Trophoblast cell (in vitro differentiated cells and primary cell): ENCODE measurements at regions not wholly inside any gene's neighbourhood (a gene's known extent, or its start where the extent isn't known, plus 50 kb on each side); places are given as distances from the start of the nearest gene placed in this dataset.

Experiments used
- DNase-seq, 2 donors: peaks; one replicate each; pipeline ENCODE4 v3.0.0-alpha.2; 2016
- H2AFZ ChIP-seq: 2 replicates; pipeline ENCODE4 v1.6.1; 2013; ENCODE audit warnings: low read length, moderate library complexity, mild to moderate bottlenecking; ENCODE audit not compliant: insufficient read depth, poor library complexity
- H2AK5ac ChIP-seq: 2 replicates; pipeline ENCODE4 v1.6.1; 2013; ENCODE audit warnings: mild to moderate bottlenecking, low read length
- H2BK120ac ChIP-seq: 2 replicates; pipeline ENCODE4 v1.6.1; 2013; ENCODE audit warnings: low read length, mild to moderate bottlenecking, moderate library complexity; ENCODE audit not compliant: insufficient read depth, poor library complexity
- H2BK12ac ChIP-seq: 2 replicates; pipeline ENCODE4 v1.6.1; 2013; ENCODE audit warnings: mild to moderate bottlenecking, low read length, moderate library complexity
- H2BK5ac ChIP-seq: 2 replicates; pipeline ENCODE4 v1.6.1; 2013; ENCODE audit warnings: low read length, low read depth, moderate library complexity, mild to moderate bottlenecking; ENCODE audit not compliant: poor library complexity
- H3K14ac ChIP-seq: 2 replicates; pipeline ENCODE4 v1.6.1; 2013; ENCODE audit warnings: mild to moderate bottlenecking, low read length
- H3K18ac ChIP-seq: 2 replicates; pipeline ENCODE4 v1.6.1; 2013; ENCODE audit warnings: mild to moderate bottlenecking, low read length
- H3K23ac ChIP-seq: 2 replicates; pipeline ENCODE4 v1.6.1; 2013; ENCODE audit warnings: low read length
- H3K27ac ChIP-seq: 2 replicates; pipeline ENCODE4 v1.5.1; 2013; ENCODE audit warnings: low read depth, mild to moderate bottlenecking, inconsistent platforms, low read length, moderate library complexity
- H3K27me3 ChIP-seq: 2 replicates; pipeline ENCODE4 v1.6.1; 2013; ENCODE audit warnings: inconsistent platforms, mild to moderate bottlenecking, low read length, moderate library complexity; ENCODE audit not compliant: insufficient read depth
- H3K36me3 ChIP-seq, 2 experiments: 1 replicate in 1 of 2; 2 replicates in 1 of 2; pipeline ENCODE4 v1.6.1; 2013; ENCODE audit warnings: low read length in 2 of 2, mild to moderate bottlenecking in 2 of 2, moderate library complexity in 1 of 2; ENCODE audit not compliant: insufficient read depth in 2 of 2, control insufficient read depth in 1 of 2
- H3K4ac ChIP-seq: 2 replicates; pipeline ENCODE4 v1.6.1; 2013; ENCODE audit warnings: low read depth, mild to moderate bottlenecking, low read length, moderate library complexity
- H3K4me1 ChIP-seq, 2 experiments: 1 replicate in 1 of 2; 2 replicates in 1 of 2; pipeline ENCODE4 v1.6.1; 2013; ENCODE audit warnings: low read length in 2 of 2, mild to moderate bottlenecking in 2 of 2, moderate library complexity in 1 of 2; ENCODE audit not compliant: insufficient read depth in 2 of 2, control insufficient read depth in 1 of 2
- H3K4me2 ChIP-seq: 2 replicates; pipeline ENCODE4 v1.6.1; 2013; ENCODE audit warnings: inconsistent platforms, mild to moderate bottlenecking, low read length, moderate library complexity
- H3K4me3 ChIP-seq: 2 replicates; pipeline ENCODE4 v1.5.1; 2013; ENCODE audit warnings: mild to moderate bottlenecking, low read depth, low read length, inconsistent platforms
- H3K79me1 ChIP-seq: one replicate; pipeline ENCODE4 v1.6.1; 2013; ENCODE audit warnings: low read length
- H3K79me2 ChIP-seq: 2 replicates; pipeline ENCODE4 v1.6.1; 2013; ENCODE audit warnings: low read length, mild to moderate bottlenecking; ENCODE audit not compliant: control insufficient read depth, insufficient read depth, poor library complexity
- H3K9ac ChIP-seq: 2 replicates; pipeline ENCODE4 v1.6.1; 2013; ENCODE audit warnings: mild to moderate bottlenecking, low read length
- H3K9me3 ChIP-seq: 2 replicates; pipeline ENCODE4 v1.6.1; 2013; ENCODE audit warnings: low read depth, mild to moderate bottlenecking, control low read depth, inconsistent platforms, low read length; ENCODE audit not compliant: insufficient read depth
- H4K12ac ChIP-seq: 2 replicates; pipeline ENCODE4 v1.6.1; 2013; ENCODE audit warnings: low read depth, mild to moderate bottlenecking, low read length, moderate library complexity
- H4K8ac ChIP-seq: 2 replicates; pipeline ENCODE4 v1.6.1; 2013; ENCODE audit warnings: low read depth, mild to moderate bottlenecking, low read length, moderate library complexity
- H4K91ac ChIP-seq: one replicate; pipeline ENCODE4 v1.6.1; 2013; ENCODE audit warnings: low read depth, mild to moderate bottlenecking, low read length, moderate library complexity
- WGBS: extraction: QIAGEN DNeasy Blood & Tissue Kit; methylation state at CpG from one replicate; pipeline ENCODE4 v1.1.7; 2013; ENCODE audit warnings: missing lambda C conversion rate; ENCODE audit not compliant: insufficient read length, insufficient coverage; ENCODE audit errors: extremely low coverage; 5-methylcytosine and 5-hydroxymethylcytosine counted together

- H2AK5ac ChIP-seq: no peak overlapping the region
- H3K79me2 ChIP-seq: no peaks in the 10 kb centered on the region
- no peak overlapping the region for H3K27ac ChIP-seq
- no peak overlapping the region for H3K14ac ChIP-seq
- no peak overlapping the region for H2BK5ac ChIP-seq
- no peak overlapping the region for H4K12ac ChIP-seq
- H2BK120ac ChIP-seq: no peak overlapping the region
- no peak overlapping the region for H3K4me2 ChIP-seq
- WGBS: no CpG with 5 or more reads among the region's 7 CpGs
- H3K79me1 ChIP-seq: no peaks in the 10 kb centered on the region
- no peaks in the 10 kb centered on the region for H3K27me3 ChIP-seq
- H2AFZ ChIP-seq: no peak overlapping the region
- H3K9ac ChIP-seq: no peak overlapping the region
- H3K18ac ChIP-seq: no peak overlapping the region
- H3K4me1 ChIP-seq: peaks cover 2 to 5% of the 10 kb centered on the region in 2 experiments
- no peak overlapping the region for H4K91ac ChIP-seq
- H4K8ac ChIP-seq: no peak overlapping the region
- no peaks in the 10 kb centered on the region for H3K9me3 ChIP-seq
- no peak overlapping the region for H3K4ac ChIP-seq
- no peaks in the 10 kb centered on the region for H3K36me3 ChIP-seq
- no peak overlapping the region for H2BK12ac ChIP-seq
- no peak for DNase-seq
- no peak overlapping the region for H3K4me3 ChIP-seq
- no peak overlapping the region for H3K23ac ChIP-seq
These were observed 504.4 kb downstream of the MN1 start for GRCh38 chr22:27297125-27297524.

- H3K79me2 ChIP-seq: no peaks in the 10 kb centered on the region
- H3K4me2 ChIP-seq: no peak overlapping the region
- H3K4me3 ChIP-seq: no peak overlapping the region
- no peak for DNase-seq
- no peak overlapping the region for H2AK5ac ChIP-seq
- WGBS: no CpG with 5 or more reads among the region's 7 CpGs
- peaks cover 0 to 5% of the 10 kb centered on the region in 2 experiments for H3K4me1 ChIP-seq
- no peak overlapping the region for H3K9ac ChIP-seq
- H3K27ac ChIP-seq: no peak overlapping the region
- no peak overlapping the region for H2BK12ac ChIP-seq
- H2BK120ac ChIP-seq: no peak overlapping the region
- no peak overlapping the region for H3K18ac ChIP-seq
- no peaks in the 10 kb centered on the region for H3K27me3 ChIP-seq
- no peaks in the 10 kb centered on the region for H3K79me1 ChIP-seq
- no peak overlapping the region for H3K4ac ChIP-seq
- H2AFZ ChIP-seq: no peak overlapping the region
- H3K9me3 ChIP-seq: no peaks in the 10 kb centered on the region
- no peaks in the 10 kb centered on the region for H3K36me3 ChIP-seq
- H4K12ac ChIP-seq: no peak overlapping the region
- H4K91ac ChIP-seq: no peak overlapping the region
- no peak overlapping the region for H3K23ac ChIP-seq
- H2BK5ac ChIP-seq: no peak overlapping the region
- H4K8ac ChIP-seq: no peak overlapping the region
- no peak overlapping the region for H3K14ac ChIP-seq
These were observed 503.2 kb downstream of the MN1 start for GRCh38 chr22:27298332-27298731.

- Histone ChIP-seq H3K9ac (no peak overlapping the region), H4K91ac (no peak overlapping the region), H3K4ac (no peak overlapping the region), H2BK12ac (no peak overlapping the region), H3K23ac (no peak overlapping the region), H2BK120ac (no peak overlapping the region), H3K14ac (no peak overlapping the region), H4K8ac (no peak overlapping the region), H3K9me3 (no peaks in the 10 kb centered on the region), H2BK5ac (no peak overlapping the region), H3K4me3 (no peak overlapping the region), H2AFZ (no peak overlapping the region), H2AK5ac (no peak overlapping the region), H3K79me2 (no peaks in the 10 kb centered on the region), H4K12ac (no peak overlapping the region), H3K4me2 (no peak overlapping the region), H3K27ac (no peak overlapping the region), H3K79me1 (no peaks in the 10 kb centered on the region), H3K36me3 (no peaks in the 10 kb centered on the region), H3K4me1 (peaks cover 0 to 5% of the 10 kb centered on the region in 2 experiments), H3K27me3 (no peaks in the 10 kb centered on the region), H3K18ac (no peak overlapping the region)
- DNase-seq: no peak
- 85% methylated on average over 2 of the region's 4 CpGs for WGBS
These were observed 502.8 kb downstream of the MN1 start for GRCh38 chr22:27298742-27299141.

- H4K12ac ChIP-seq: no peak overlapping the region
- no peak overlapping the region for H3K4me3 ChIP-seq
- H3K4me1 ChIP-seq: peaks cover 0 to 5% of the 10 kb centered on the region in 2 experiments
- H2BK12ac ChIP-seq: no peak overlapping the region
- no peak overlapping the region for H3K4ac ChIP-seq
- no peak overlapping the region for H3K14ac ChIP-seq
- H2AFZ ChIP-seq: no peak overlapping the region
- no peak for DNase-seq
- H3K36me3 ChIP-seq: no peaks in the 10 kb centered on the region
- no CpG with 5 or more reads among the region's 33 CpGs for WGBS
- H4K91ac ChIP-seq: no peak overlapping the region
- H3K27ac ChIP-seq: no peak overlapping the region
- no peaks in the 10 kb centered on the region for H3K9me3 ChIP-seq
- H3K9ac ChIP-seq: no peak overlapping the region
- peak overlapping the region; percentile 19 for H2AK5ac ChIP-seq
- no peak overlapping the region for H3K23ac ChIP-seq
- H4K8ac ChIP-seq: no peak overlapping the region
- H2BK5ac ChIP-seq: no peak overlapping the region
- peak overlapping the region; percentile 16 for H3K4me2 ChIP-seq
- H2BK120ac ChIP-seq: no peak overlapping the region
- H3K79me1 ChIP-seq: no peaks in the 10 kb centered on the region
- H3K27me3 ChIP-seq: no peaks in the 10 kb centered on the region
- no peaks in the 10 kb centered on the region for H3K79me2 ChIP-seq
- no peak overlapping the region for H3K18ac ChIP-seq
These were observed 502.1 kb downstream of the MN1 start for GRCh38 chr22:27299181-27300085.
